Keratinocyte (primary cell): ENCODE measurements at regions not wholly inside any gene's neighbourhood (a gene's known extent, or its start where the extent isn't known, plus 50 kb on each side); places are given as distances from the start of the nearest gene placed in this dataset.
A peak's percentile ranks its signal among the peaks of the same experiment; 100 is the strongest.

Experiments
- DNase-seq: peaks from one replicate; pipeline ENCODE4 v3.0.0-alpha.2; 2011; ENCODE audit warnings: low read depth, missing footprints, low spot score
- FAIRE-seq: peaks from 2 replicates; lab custom pipeline; 2011; peaks lifted over from hg19 to GRCh38; lab: Jason Lieb, UNC
- H2AFZ ChIP-seq: 2 replicates; pipeline ENCODE4 v1.6.0; 2012; ENCODE audit warnings: low read length, control low read depth, inconsistent platforms; ENCODE audit not compliant: control insufficient read depth
- H3K27ac ChIP-seq: 2 replicates; pipeline ENCODE4 v1.5.1; 2011; ENCODE audit warnings: low read length; ENCODE audit not compliant: control insufficient read depth, insufficient read depth
- H3K27me3 ChIP-seq: 3 replicates; pipeline ENCODE4 v1.6.0; 2011; ENCODE audit warnings: low read length; ENCODE audit not compliant: control insufficient read depth, insufficient read depth; ENCODE audit errors: extremely low read depth
- H3K36me3 ChIP-seq, 2 experiments: 2 replicates in 1 of 2; 3 replicates in 1 of 2; pipeline ENCODE4 v1.5.1; 2011; ENCODE audit warnings: low read length in 2 of 2, mild to moderate bottlenecking in 1 of 2; ENCODE audit not compliant: control insufficient read depth in 2 of 2, insufficient read depth in 2 of 2; ENCODE audit errors: extremely low read depth in 1 of 2
- H3K4me1 ChIP-seq: 3 replicates; pipeline ENCODE4 v1.5.1; 2011; ENCODE audit warnings: low read length; ENCODE audit not compliant: control insufficient read depth, insufficient read depth; ENCODE audit errors: extremely low read depth
- H3K4me2 ChIP-seq: 3 replicates; pipeline ENCODE4 v1.6.0; 2011; ENCODE audit warnings: low read depth, low read length; ENCODE audit not compliant: control insufficient read depth, insufficient read depth; ENCODE audit errors: extremely low read depth
- H3K4me3 ChIP-seq, 3 experiments: fragments of 200-600 bp in 1 of 3; sonication (generic) in 1 of 3; 2 replicates in 2 of 3; 3 replicates in 1 of 3; pipeline ENCODE4 v1.5.1; 2011 to 2016; ENCODE audit warnings: low read length in 3 of 3, mild to moderate bottlenecking in 3 of 3, control low read depth in 2 of 3, inconsistent platforms in 1 of 3, low read depth in 1 of 3, mixed read lengths in 1 of 3, mixed run types in 1 of 3, moderate library complexity in 1 of 3; ENCODE audit not compliant: control insufficient read depth in 2 of 3, insufficient read depth in 2 of 3; ENCODE audit errors: extremely low read depth in 1 of 3
- H3K79me2 ChIP-seq: 2 replicates; pipeline ENCODE4 v1.6.0; 2012; ENCODE audit warnings: low read length; ENCODE audit not compliant: control insufficient read depth, insufficient read depth
- H3K9ac ChIP-seq: 3 replicates; pipeline ENCODE4 v1.6.0; 2011; ENCODE audit warnings: low read length; ENCODE audit not compliant: control insufficient read depth, insufficient read depth; ENCODE audit errors: extremely low read depth
- H3K9me1 ChIP-seq: 3 replicates; pipeline ENCODE4 v1.6.0; 2011; ENCODE audit warnings: low read length; ENCODE audit not compliant: control insufficient read depth, insufficient read depth; ENCODE audit errors: extremely low read depth
- H3K9me3 ChIP-seq: 2 replicates; pipeline ENCODE4 v1.5.1; 2012; ENCODE audit warnings: low read depth, low read length; ENCODE audit not compliant: control insufficient read depth
- H4K20me1 ChIP-seq: 3 replicates; pipeline ENCODE4 v1.6.0; 2011; ENCODE audit warnings: low read length; ENCODE audit not compliant: control insufficient read depth, insufficient read depth; ENCODE audit errors: extremely low read depth
- EZH2 ChIP-seq: IDR thresholded peaks from one replicate; pipeline ENCODE4 v1.6.1; 2012; ENCODE audit warnings: inconsistent platforms, mild to moderate bottlenecking, low read length, moderate library complexity
- dilution Hi-C: fragments of 300-500 bp; cut with MboI; formaldehyde crosslinking; loops from one replicate; pipeline ENCODE4 v1.7.0; 2020; ENCODE audit warnings: low sequenced_read_pairs; ENCODE audit not compliant: extremely low pct_ligation_motif_present
- TF ChIP-seq, protein P1 (sequence below), 3 experiments: IDR thresholded peaks in 1 of 3; conservative IDR thresholded peaks in 1 of 3; optimal IDR thresholded peaks in 1 of 3; 2 replicates in 2 of 3; 3 replicates in 1 of 3; pipeline versions ENCODE3 to v1.5.1; 2011; ENCODE audit warnings: low read length in 3 of 3, mild to moderate bottlenecking in 3 of 3, moderate library complexity in 2 of 3, control low read depth in 1 of 3, inconsistent platforms in 1 of 3; ENCODE audit not compliant: insufficient read depth in 2 of 3; ENCODE audit errors: extremely low read depth in 1 of 3

- TF ChIP-seq, protein P1, sequence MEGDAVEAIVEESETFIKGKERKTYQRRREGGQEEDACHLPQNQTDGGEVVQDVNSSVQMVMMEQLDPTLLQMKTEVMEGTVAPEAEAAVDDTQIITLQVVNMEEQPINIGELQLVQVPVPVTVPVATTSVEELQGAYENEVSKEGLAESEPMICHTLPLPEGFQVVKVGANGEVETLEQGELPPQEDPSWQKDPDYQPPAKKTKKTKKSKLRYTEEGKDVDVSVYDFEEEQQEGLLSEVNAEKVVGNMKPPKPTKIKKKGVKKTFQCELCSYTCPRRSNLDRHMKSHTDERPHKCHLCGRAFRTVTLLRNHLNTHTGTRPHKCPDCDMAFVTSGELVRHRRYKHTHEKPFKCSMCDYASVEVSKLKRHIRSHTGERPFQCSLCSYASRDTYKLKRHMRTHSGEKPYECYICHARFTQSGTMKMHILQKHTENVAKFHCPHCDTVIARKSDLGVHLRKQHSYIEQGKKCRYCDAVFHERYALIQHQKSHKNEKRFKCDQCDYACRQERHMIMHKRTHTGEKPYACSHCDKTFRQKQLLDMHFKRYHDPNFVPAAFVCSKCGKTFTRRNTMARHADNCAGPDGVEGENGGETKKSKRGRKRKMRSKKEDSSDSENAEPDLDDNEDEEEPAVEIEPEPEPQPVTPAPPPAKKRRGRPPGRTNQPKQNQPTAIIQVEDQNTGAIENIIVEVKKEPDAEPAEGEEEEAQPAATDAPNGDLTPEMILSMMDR (optimal IDR thresholded peaks at IDR 0.05 in 1 of 3, IDR thresholded peaks at IDR 0.05 in 1 of 3, conservative IDR thresholded peaks at IDR 0.05 in 1 of 3; ENCODE audit: extremely low read depth in 1 of 3, insufficient read depth in 2 of 3, low read length in 3 of 3), result no peak
- no peak for TF ChIP-seq EZH2
- Histone ChIP-seq H3K27ac (peak overlapping the region; percentile 97), H3K79me2 (no peaks in the 10 kb centered on the region), H2AFZ (no peak overlapping the region), H4K20me1 (no peaks in the 10 kb centered on the region), H3K9me3 (no peaks in the 10 kb centered on the region), H3K9ac (peak overlapping the region; percentile 63), H3K4me2 (peak overlapping the region; percentile 68), H3K4me3 (peak overlapping the region in 2 of 3 experiments; percentile 5 to 23), H3K27me3 (no peaks in the 10 kb centered on the region), H3K36me3 (no peaks in the 10 kb centered on the region), H3K9me1 (no peaks in the 10 kb centered on the region), H3K4me1 (peaks cover 21% of the 10 kb centered on the region)
- DNase-seq (no peak), FAIRE-seq (no peak)
- dilution Hi-C loops, result no loop called here
Measured at GRCh38 chr14:100988011-100988410, 84.5 kb upstream of the RTL1 start.

- H2AFZ ChIP-seq, result peak overlapping the region; percentile 47
- FAIRE-seq, result peak; percentile 92
Measured at GRCh38 chr14:100988411-100988900, 84.9 kb upstream of the RTL1 start.

More at GRCh38 chr14:100988411-100988900, 84.9 kb upstream of the RTL1 start:
- dilution Hi-C loops, result no loop called here
- H3K4me3 ChIP-seq, result peak overlapping the region in 2 of 3 experiments; percentile 5 to 23
- peak overlapping the region; percentile 97 for H3K27ac ChIP-seq
- H3K9me1 ChIP-seq, result no peaks in the 10 kb centered on the region
- H3K9me3 ChIP-seq, result no peaks in the 10 kb centered on the region
- H3K9ac ChIP-seq, result peak overlapping the region; percentile 63
- H3K36me3 ChIP-seq, result no peaks in the 10 kb centered on the region
- H3K4me2 ChIP-seq, result peak overlapping the region; percentile 68
- DNase-seq, result peak; percentile 92
- no peaks in the 10 kb centered on the region for H4K20me1 ChIP-seq
- H3K79me2 ChIP-seq, result no peaks in the 10 kb centered on the region
- H3K4me1 ChIP-seq, result peaks cover 21% of the 10 kb centered on the region
- TF ChIP-seq, protein P1 (optimal IDR thresholded peaks at IDR 0.05 in 1 of 3, IDR thresholded peaks at IDR 0.05 in 1 of 3, conservative IDR thresholded peaks at IDR 0.05 in 1 of 3; ENCODE audit: extremely low read depth in 1 of 3, insufficient read depth in 2 of 3, low read length in 3 of 3), result no peak
- TF ChIP-seq EZH2, result no peak
- H3K27me3 ChIP-seq, result no peaks in the 10 kb centered on the region
